ENCODE measurements at regions not wholly inside any gene's neighbourhood (a gene's known extent, or its start where the extent isn't known, plus 50 kb on each side); places are given as distances from the start of the nearest gene placed in this dataset.

DNA sequence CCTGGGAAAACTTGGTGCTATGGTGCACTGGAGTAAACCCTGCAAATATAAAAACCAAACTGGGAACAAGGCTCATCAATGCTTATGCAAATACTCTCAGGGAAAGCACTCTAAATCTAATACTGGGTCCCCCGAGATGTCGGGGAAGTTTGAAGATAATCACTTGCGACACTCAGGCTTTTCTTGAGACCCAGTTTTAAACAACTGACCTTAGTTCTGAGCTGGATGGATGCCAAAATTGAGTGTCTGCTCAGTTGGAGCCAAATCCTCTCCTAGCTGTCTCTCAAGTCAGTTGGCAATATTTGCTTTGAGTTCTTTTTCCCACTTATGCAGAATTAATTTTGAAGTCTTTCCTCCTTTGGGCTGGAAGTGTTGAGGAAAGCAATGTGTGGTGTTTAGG is 75.5 kb upstream of the CD2AP start:
- no peak overlapping the region for H3K27ac ChIP-seq
- no peaks in the 10 kb centered on the region for H3K27me3 ChIP-seq
- intact Hi-C loops (cut with DNase I; ENCODE audit: low total_unique reads) = no loop called here
- 82% methylated on average over 3 of the region's 3 CpGs; no CpG with 5 or more reads in 1 of the 2 donors for WGBS, 2 donors (ENCODE audit: low coverage in 1 of 2)
- in situ Hi-C loops (cut with MboI; ENCODE audit: low pct_ligation_motif_present in 1 of 4, low pct_unique_long_range_greater_than_20kb in 1 of 4, low sequenced_read_pairs in 3 of 4) = loop anchor here in 3 of 4 donors (25.0 kb wide), 3 partner anchors 185 to 385 kb away; partner anchors contain the start of gene OPN5 (in 1 of the 3)
- H3K36me3 ChIP-seq = no peaks in the 10 kb centered on the region
- TF ChIP-seq CTCF (IDR thresholded peaks at IDR 0.05) = no peak
- no peak for TF ChIP-seq POLR2A (IDR thresholded peaks at IDR 0.05)
- TF ChIP-seq POLR2AphosphoS5 (IDR thresholded peaks at IDR 0.05) = no peak
- no peak for TF ChIP-seq EP300 (IDR thresholded peaks at IDR 0.05; ENCODE audit: low read depth)
- no peak for DNase-seq
- H3K9me3 ChIP-seq = no peaks in the 10 kb centered on the region
- H3K4me3 ChIP-seq = no peak overlapping the region
- peaks cover 8 to 34% (median 22%) of the 10 kb centered on the region in 4 donors for H3K4me1 ChIP-seq

DNA sequence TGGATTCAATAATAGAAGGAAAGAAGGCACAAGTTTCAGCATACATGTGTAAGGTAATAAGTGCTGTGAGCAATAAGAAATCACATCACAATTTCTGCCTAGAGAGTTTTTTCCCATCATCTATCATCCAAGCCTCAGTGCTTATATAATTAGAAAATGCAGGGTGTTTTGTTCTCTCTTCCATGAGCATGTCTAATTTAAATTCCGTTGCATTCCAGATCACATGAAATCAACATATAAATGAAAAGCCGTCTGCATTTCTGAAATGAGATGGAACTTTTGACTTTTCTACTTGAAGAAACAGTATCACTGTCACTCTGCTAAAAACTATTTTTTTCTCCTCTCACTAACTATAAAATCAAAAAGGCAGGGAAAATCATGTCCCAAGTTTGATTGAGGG is 74.5 kb upstream of the CD2AP start:
- 84 to 93% methylated on average over 2 of the region's 2 CpGs for WGBS, 2 donors (ENCODE audit: low coverage in 1 of 2)
- H3K27ac ChIP-seq = no peak overlapping the region
- DNase-seq = no peak
- intact Hi-C loops (cut with DNase I; ENCODE audit: low total_unique reads) = no loop called here
- no peaks in the 10 kb centered on the region for H3K9me3 ChIP-seq
- peaks cover 8 to 44% (median 23%) of the 10 kb centered on the region in 4 donors for H3K4me1 ChIP-seq
- in situ Hi-C loops (cut with MboI; ENCODE audit: low pct_ligation_motif_present in 1 of 4, low pct_unique_long_range_greater_than_20kb in 1 of 4, low sequenced_read_pairs in 3 of 4) = loop anchor here in 3 of 4 donors (25.0 kb wide), 3 partner anchors 184 to 384 kb away; partner anchors contain the start of gene OPN5 (in 1 of the 3)
- no peak overlapping the region for H3K4me3 ChIP-seq
- H3K36me3 ChIP-seq = no peaks in the 10 kb centered on the region
- TF ChIP-seq EP300 (IDR thresholded peaks at IDR 0.05; ENCODE audit: low read depth) (no peak), POLR2A (IDR thresholded peaks at IDR 0.05) (no peak), CTCF (IDR thresholded peaks at IDR 0.05) (no peak), POLR2AphosphoS5 (IDR thresholded peaks at IDR 0.05) (no peak)
- no peaks in the 10 kb centered on the region for H3K27me3 ChIP-seq

DNA sequence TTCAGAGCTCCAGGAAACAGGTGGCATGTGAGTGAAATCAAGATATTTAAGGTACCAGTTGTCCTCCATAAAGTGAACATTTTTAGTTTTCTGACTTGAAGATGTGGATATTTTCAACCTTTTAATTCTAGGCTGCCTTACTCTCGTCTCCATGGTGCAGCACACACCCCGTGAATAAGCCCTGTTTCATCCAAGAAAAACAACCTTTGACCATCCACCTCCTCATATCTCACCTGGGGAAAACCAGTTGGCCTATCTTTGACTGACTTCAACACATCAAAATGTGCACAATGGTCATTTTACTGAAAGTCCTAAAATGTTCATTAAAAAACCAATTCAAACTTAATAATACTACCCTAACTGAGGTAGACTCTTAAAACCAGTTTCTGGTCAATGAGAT is 73.8 kb upstream of the CD2AP start:
- WGBS, 2 donors (ENCODE audit: low coverage in 1 of 2) = 51% methylated on average over 2 of the region's 2 CpGs; no CpG with 5 or more reads in 1 of the 2 donors
- Histone ChIP-seq H3K9me3 (no peaks in the 10 kb centered on the region), H3K36me3 (no peaks in the 10 kb centered on the region), H3K27me3 (no peaks in the 10 kb centered on the region), H3K27ac (peak overlapping the region; percentile 71 to 78 (median 74)), H3K4me1 (peaks cover 8 to 47% (median 23%) of the 10 kb centered on the region in 4 donors), H3K4me3 (no peak overlapping the region)
- TF ChIP-seq CTCF (IDR thresholded peaks at IDR 0.05) (no peak), EP300 (IDR thresholded peaks at IDR 0.05; ENCODE audit: low read depth) (no peak), POLR2AphosphoS5 (IDR thresholded peaks at IDR 0.05) (no peak), POLR2A (IDR thresholded peaks at IDR 0.05) (no peak)
- intact Hi-C loops (cut with DNase I; ENCODE audit: low total_unique reads) (no loop called here), in situ Hi-C loops (cut with MboI; ENCODE audit: low pct_ligation_motif_present in 1 of 4, low pct_unique_long_range_greater_than_20kb in 1 of 4, low sequenced_read_pairs in 3 of 4) (loop anchor here in 3 of 4 donors (25.0 kb wide), 3 partner anchors 184 to 384 kb away; partner anchors contain the start of gene OPN5 (in 1 of the 3))
- DNase-seq = no peak

- Histone ChIP-seq H3K36me3 (no peaks in the 10 kb centered on the region), H3K4me3 (no peak overlapping the region), H3K4me1 (peaks cover 8 to 47% (median 23%) of the 10 kb centered on the region in 4 donors), H3K27me3 (no peaks in the 10 kb centered on the region), H3K9me3 (no peaks in the 10 kb centered on the region), H3K27ac (peak overlapping the region; percentile 71 to 78 (median 74))
- TF ChIP-seq CTCF (IDR thresholded peaks at IDR 0.05) (no peak), POLR2A (IDR thresholded peaks at IDR 0.05) (no peak)
- no peak for DNase-seq
- 74 to 75% methylated on average over 2 to 4 of the region's 4 CpGs for WGBS, 2 donors (ENCODE audit: low coverage in 1 of 2)
- in situ Hi-C loops (cut with MboI; ENCODE audit: low pct_ligation_motif_present in 1 of 4, low pct_unique_long_range_greater_than_20kb in 1 of 4, low sequenced_read_pairs in 3 of 4) = loop anchor here in 3 of 4 donors (25.0 kb wide), 3 partner anchors 183 to 383 kb away; partner anchors contain the start of gene OPN5 (in 1 of the 3)
- intact Hi-C loops (cut with DNase I; ENCODE audit: low total_unique reads) = no loop called here
Measured at GRCh38 chr6:47404435-47404834, 73.2 kb upstream of the CD2AP start.

Data from transverse colon (tissue), 4 donors.